ENCODE measurements at regions not wholly inside any gene's neighbourhood (a gene's known extent, or its start where the extent isn't known, plus 50 kb on each side); places are given as distances from the start of the nearest gene placed in this dataset.
"Not testable (repeated sequence)": the region's sequence is repeated elsewhere in the genome, so short reads cannot be mapped to it uniquely, and the experiment has no call there.

DNA sequence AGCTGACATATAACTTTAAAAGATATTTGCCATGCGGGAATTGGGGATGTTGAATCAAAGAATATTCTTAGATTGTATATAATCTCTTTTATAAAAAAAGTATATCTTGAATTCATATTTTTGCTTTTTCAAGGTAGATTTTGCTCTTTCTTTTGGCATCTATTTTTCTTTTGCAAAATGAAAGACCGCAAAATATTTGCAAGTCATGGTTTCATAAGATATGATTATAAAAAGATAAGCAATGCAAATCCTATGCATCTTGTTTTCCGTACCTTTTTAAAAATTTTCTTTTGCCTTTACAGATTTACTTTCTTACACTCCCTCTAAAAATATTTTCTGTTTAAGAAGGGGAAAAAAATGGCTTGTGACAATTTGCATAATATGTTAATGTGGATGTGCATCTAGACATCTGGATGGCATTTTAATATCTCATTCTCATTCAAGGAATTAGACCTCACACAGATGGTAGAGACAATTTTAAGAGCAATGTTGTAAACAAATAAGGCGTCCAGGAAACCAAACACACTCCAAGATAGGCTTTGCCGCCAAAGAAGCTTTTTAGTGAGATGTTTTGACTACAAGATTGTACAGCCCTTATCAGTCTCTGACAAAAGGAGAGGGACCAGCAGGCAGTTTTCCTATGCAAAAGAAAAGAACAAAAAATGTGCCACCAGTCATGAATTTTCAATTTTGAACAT, 371.1 kb downstream of the CHL1 start:
- no peaks in the 10 kb centered on the region for H3K79me2 ChIP-seq (ENCODE audit: control insufficient read depth, insufficient read depth, low read length, unreplicated experiment)
- H3K36me3 ChIP-seq (ENCODE audit: insufficient read depth, low read length): no peaks in the 10 kb centered on the region
- H3K27ac ChIP-seq (ENCODE audit: low read depth, low read length): no peak overlapping the region
- H3K4me1 ChIP-seq (ENCODE audit: control insufficient read depth, insufficient read depth, low read length, unreplicated experiment): no peaks in the 10 kb centered on the region
- no peak overlapping the region for H3K4me3 ChIP-seq (ENCODE audit: low read depth, low read length)
- no peak overlapping the region for H2AFZ ChIP-seq (ENCODE audit: low read length, unreplicated experiment)
- H3K27me3 ChIP-seq (ENCODE audit: insufficient read depth, low read length): no peaks in the 10 kb centered on the region

DNA sequence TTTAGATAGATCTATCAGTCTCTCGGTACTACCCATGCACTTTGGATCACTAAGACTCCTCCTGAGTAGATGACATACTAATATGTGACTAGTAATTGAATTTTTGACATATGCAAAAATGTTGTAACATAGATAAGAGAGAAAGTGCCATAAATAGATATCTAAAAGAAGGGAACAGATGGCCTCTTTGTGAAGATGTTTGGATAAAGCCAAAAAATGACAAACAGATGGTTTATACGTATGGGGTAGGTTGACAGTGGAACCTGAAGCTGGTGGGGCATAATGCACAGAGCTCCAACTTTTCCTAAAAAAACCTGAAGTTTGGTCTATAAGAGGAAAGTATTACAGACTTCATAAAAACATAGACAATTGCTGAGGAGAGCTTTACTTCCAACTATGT, 383.0 kb downstream of the CHL1 start:
- H3K4me1 ChIP-seq (ENCODE audit: control insufficient read depth, insufficient read depth, low read length, unreplicated experiment); H3K27ac ChIP-seq (ENCODE audit: low read depth, low read length); H3K27me3 ChIP-seq (ENCODE audit: insufficient read depth, low read length); H3K79me2 ChIP-seq (ENCODE audit: control insufficient read depth, insufficient read depth, low read length, unreplicated experiment); H3K4me3 ChIP-seq (ENCODE audit: low read depth, low read length); H3K36me3 ChIP-seq (ENCODE audit: insufficient read depth, low read length); H2AFZ ChIP-seq (ENCODE audit: low read length, unreplicated experiment): not testable (repeated sequence)

DNA sequence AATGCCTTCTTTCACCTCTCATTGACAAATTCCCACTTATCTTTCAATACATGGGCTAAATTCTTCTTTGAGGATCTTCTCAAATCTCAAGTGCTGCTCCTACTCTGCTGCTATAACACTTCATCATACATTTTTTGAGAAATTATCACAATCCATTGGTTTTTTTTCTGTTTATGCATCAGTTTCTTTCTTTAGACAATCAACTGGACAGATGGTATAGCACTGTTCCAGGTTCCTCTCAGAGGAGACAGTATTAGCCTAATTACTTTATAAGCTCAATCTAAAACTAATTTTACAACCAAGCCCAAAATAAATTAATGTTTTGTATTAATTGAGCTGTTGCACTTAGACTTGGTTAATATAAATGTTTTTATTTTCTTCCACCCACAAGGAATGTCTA, 392.5 kb downstream of the CHL1 start:
- not testable (repeated sequence) for H2AFZ ChIP-seq (ENCODE audit: low read length, unreplicated experiment); H3K4me3 ChIP-seq (ENCODE audit: low read depth, low read length); H3K79me2 ChIP-seq (ENCODE audit: control insufficient read depth, insufficient read depth, low read length, unreplicated experiment); H3K36me3 ChIP-seq (ENCODE audit: insufficient read depth, low read length); H3K27ac ChIP-seq (ENCODE audit: low read depth, low read length); H3K27me3 ChIP-seq (ENCODE audit: insufficient read depth, low read length); H3K4me1 ChIP-seq (ENCODE audit: control insufficient read depth, insufficient read depth, low read length, unreplicated experiment)

DNA sequence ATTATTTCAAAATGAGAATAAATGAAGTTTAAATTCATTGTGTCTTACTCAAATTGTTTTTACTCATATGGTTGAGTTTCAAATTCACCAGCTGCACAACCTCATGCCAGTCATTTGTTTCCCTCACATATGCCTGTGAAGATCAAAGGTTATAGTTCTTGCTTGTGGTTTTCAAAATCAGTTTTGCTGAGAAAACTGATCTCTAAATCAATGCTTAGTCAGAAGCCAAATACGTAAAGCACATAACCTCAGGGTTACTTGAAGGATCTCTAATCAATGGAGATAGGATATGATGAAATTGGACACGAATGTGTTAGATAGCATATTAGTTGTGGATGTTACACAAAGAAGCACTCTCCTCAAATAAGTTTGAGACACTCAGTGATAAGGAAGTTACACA, 400.7 kb downstream of the CHL1 start:
- H2AFZ ChIP-seq (ENCODE audit: low read length, unreplicated experiment); H3K36me3 ChIP-seq (ENCODE audit: insufficient read depth, low read length); H3K4me3 ChIP-seq (ENCODE audit: low read depth, low read length); H3K4me1 ChIP-seq (ENCODE audit: control insufficient read depth, insufficient read depth, low read length, unreplicated experiment); H3K27me3 ChIP-seq (ENCODE audit: insufficient read depth, low read length); H3K27ac ChIP-seq (ENCODE audit: low read depth, low read length); H3K79me2 ChIP-seq (ENCODE audit: control insufficient read depth, insufficient read depth, low read length, unreplicated experiment): not testable (repeated sequence)

DNA sequence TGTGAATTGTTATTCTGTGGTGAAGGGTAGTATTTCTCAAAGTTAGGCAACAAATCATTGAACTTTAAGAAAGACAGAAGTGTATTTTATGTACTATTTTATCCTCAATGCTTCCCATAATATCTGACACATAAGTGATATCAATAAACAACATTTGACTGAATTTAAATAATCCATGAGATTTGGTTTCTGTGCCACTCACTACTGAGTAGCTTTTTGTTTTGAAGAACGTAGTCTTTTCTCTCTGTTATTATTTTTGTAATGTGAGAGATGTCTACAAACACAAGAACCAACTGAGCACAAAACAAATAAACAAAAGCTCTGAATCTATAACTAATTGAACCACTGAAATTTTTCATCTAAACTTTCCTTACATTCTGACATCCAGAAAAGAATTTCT, 401.2 kb downstream of the CHL1 start:
- H2AFZ ChIP-seq (ENCODE audit: low read length, unreplicated experiment); H3K79me2 ChIP-seq (ENCODE audit: control insufficient read depth, insufficient read depth, low read length, unreplicated experiment); H3K36me3 ChIP-seq (ENCODE audit: insufficient read depth, low read length); H3K27ac ChIP-seq (ENCODE audit: low read depth, low read length); H3K4me1 ChIP-seq (ENCODE audit: control insufficient read depth, insufficient read depth, low read length, unreplicated experiment); H3K4me3 ChIP-seq (ENCODE audit: low read depth, low read length); H3K27me3 ChIP-seq (ENCODE audit: insufficient read depth, low read length): not testable (repeated sequence)

DNA sequence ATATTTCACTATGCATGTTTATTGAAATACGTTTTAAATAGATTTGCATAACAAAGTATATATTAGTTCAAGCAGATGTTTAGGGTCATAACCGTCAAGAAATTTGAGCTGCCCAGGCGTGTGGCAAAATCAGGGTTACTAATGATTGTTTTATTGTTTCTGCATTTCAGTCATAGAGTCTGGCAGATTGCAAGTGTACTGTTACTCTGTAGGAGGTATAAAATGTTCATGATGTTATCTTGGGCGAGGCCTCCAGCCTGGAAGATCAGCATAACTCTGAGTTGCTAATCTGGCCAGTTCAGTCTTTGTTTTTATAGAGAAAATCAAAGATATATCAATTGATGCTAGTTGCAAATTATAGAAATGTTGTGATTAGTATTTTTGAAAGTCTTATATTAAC, 410.9 kb downstream of the CHL1 start:
- not testable (repeated sequence) for H2AFZ ChIP-seq (ENCODE audit: low read length, unreplicated experiment); H3K27me3 ChIP-seq (ENCODE audit: insufficient read depth, low read length); H3K27ac ChIP-seq (ENCODE audit: low read depth, low read length); H3K4me3 ChIP-seq (ENCODE audit: low read depth, low read length); H3K79me2 ChIP-seq (ENCODE audit: control insufficient read depth, insufficient read depth, low read length, unreplicated experiment); H3K4me1 ChIP-seq (ENCODE audit: control insufficient read depth, insufficient read depth, low read length, unreplicated experiment); H3K36me3 ChIP-seq (ENCODE audit: insufficient read depth, low read length)

DNA sequence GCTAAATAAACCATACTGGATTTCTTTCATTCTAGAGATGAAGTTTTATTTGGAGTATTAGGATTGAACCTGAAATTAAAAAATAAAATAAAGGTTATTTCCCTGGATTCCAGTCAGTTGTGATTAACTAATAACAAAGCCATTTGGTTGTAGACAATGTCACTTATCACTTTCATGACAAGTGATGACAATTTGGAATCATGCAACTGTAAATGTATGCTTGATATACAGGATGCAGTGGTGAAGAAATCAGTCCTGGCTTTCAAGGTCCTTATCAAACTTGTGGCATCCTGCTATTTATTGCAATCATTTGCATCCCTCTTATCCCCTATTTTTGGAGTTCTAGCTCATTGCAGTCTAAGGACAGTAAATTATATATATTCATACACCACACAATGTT, 425.2 kb downstream of the CHL1 start:
- H2AFZ ChIP-seq (ENCODE audit: low read length, unreplicated experiment): no peak overlapping the region
- H3K4me1 ChIP-seq (ENCODE audit: control insufficient read depth, insufficient read depth, low read length, unreplicated experiment): no peaks in the 10 kb centered on the region
- no peak overlapping the region for H3K27ac ChIP-seq (ENCODE audit: low read depth, low read length)
- no peak overlapping the region for H3K4me3 ChIP-seq (ENCODE audit: low read depth, low read length)
- no peaks in the 10 kb centered on the region for H3K36me3 ChIP-seq (ENCODE audit: insufficient read depth, low read length)
- no peaks in the 10 kb centered on the region for H3K79me2 ChIP-seq (ENCODE audit: control insufficient read depth, insufficient read depth, low read length, unreplicated experiment)
- no peaks in the 10 kb centered on the region for H3K27me3 ChIP-seq (ENCODE audit: insufficient read depth, low read length)

DNA sequence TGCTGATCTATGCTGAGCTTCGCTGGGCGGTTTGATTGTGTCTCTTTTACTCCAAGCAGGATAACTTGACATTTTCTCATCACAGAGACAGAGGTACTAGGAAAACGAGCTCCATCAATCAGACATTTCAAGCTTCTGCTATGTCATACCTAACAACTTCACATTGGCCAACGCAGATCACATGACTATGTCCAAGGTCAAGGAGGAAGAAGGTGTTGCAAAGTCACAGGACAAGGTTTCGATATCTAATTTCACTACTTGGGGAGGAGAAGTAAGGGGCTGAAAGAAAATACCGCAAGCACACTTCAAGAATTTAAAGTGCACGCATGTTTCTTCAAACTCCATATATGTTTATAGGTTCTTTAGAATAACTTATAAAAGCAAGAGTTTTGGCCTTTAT, 425.8 kb downstream of the CHL1 start:
- Histone ChIP-seq H3K4me3 (ENCODE audit: low read depth, low read length) (no peak overlapping the region), H3K4me1 (ENCODE audit: control insufficient read depth, insufficient read depth, low read length, unreplicated experiment) (no peaks in the 10 kb centered on the region), H2AFZ (ENCODE audit: low read length, unreplicated experiment) (no peak overlapping the region), H3K36me3 (ENCODE audit: insufficient read depth, low read length) (no peaks in the 10 kb centered on the region), H3K27me3 (ENCODE audit: insufficient read depth, low read length) (no peaks in the 10 kb centered on the region), H3K79me2 (ENCODE audit: control insufficient read depth, insufficient read depth, low read length, unreplicated experiment) (no peaks in the 10 kb centered on the region), H3K27ac (ENCODE audit: low read depth, low read length) (no peak overlapping the region)

DNA sequence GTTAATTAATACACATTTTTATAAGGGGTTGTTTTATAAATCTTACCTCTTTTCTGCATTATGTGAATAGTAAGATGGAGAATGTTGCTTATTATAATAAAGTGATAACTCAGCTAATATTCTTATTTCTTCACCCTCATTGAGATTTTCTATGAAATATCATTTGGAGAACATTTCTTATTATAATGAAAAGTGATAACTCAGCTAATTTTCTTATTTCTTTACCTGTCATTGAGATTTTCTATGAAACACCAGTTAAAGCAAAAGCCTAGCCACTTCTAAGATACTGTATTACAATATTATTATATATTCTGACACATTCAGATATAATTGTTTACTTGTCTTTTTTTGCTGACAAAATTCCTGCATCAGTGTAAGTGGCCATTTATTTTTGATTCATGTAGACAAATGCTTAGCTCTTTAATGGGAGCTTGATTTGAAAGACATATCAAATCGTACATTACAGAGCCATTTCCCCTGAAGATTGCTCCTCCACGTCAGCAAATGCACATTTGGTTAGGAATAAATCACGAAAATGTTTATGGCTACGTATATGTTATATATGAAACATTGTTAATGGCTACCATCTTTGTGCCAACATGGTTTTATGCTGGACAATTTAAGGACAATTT, 427.5 kb downstream of the CHL1 start:
- Histone ChIP-seq H2AFZ (ENCODE audit: low read length, unreplicated experiment) (no peak overlapping the region), H3K4me1 (ENCODE audit: control insufficient read depth, insufficient read depth, low read length, unreplicated experiment) (no peaks in the 10 kb centered on the region), H3K27me3 (ENCODE audit: insufficient read depth, low read length) (no peaks in the 10 kb centered on the region), H3K79me2 (ENCODE audit: control insufficient read depth, insufficient read depth, low read length, unreplicated experiment) (no peaks in the 10 kb centered on the region), H3K4me3 (ENCODE audit: low read depth, low read length) (no peak overlapping the region), H3K36me3 (ENCODE audit: insufficient read depth, low read length) (no peaks in the 10 kb centered on the region), H3K27ac (ENCODE audit: low read depth, low read length) (no peak overlapping the region)

DNA sequence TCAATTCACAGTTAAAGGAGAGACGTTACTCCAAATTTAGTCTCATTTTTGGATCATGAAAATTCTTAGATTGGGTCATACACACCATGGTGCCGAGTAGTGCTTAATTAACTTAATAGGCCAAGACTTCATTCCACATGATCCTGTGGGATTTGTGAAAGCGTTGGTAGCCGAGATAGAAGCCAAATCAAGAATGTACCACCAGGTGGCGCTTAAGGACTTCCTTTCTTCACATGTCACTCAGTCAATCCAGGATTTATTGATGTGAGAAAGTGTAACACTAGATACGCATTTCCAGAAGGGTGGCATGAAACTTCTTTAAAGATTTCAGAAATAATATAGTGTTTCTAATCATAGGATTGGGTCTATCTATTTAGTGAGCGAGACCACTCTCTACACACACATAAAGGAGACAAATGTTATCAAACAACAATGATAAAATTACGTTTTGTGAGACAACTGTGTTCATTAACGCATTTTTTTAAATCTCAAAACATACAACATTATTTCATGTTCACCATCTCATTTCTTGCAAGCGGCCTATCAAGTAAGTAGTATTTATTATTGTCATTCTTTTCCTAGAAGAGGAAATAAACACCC, 436.1 kb downstream of the CHL1 start:
- Histone ChIP-seq H3K27ac (ENCODE audit: low read depth, low read length) (no peak overlapping the region), H3K36me3 (ENCODE audit: insufficient read depth, low read length) (no peaks in the 10 kb centered on the region), H3K4me3 (ENCODE audit: low read depth, low read length) (no peak overlapping the region)

DNA sequence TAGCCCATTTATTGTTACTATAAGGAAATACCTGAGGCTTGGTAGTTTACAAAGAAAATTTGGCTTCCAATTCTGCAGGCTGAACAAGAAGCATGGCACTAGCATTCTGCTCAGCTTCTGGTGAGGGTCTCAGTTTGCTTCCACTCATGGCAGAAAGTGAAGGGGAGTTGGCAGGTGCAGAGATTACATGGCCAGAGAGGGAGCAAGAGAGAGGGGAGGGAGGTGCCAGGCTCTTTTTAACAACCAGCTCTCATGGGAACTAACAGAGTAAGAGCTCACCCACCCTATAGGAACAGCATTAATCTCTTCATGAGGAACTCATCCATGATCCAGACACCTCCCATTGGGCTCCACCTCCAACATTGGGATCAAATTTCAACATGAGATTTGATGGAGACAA, 437.9 kb downstream of the CHL1 start:
- H3K27ac ChIP-seq (ENCODE audit: low read depth, low read length): no peak overlapping the region

More for the DNA sequence above, 436.1 kb downstream of the CHL1 start:
- Histone ChIP-seq H3K4me1 (ENCODE audit: control insufficient read depth, insufficient read depth, low read length, unreplicated experiment) (no peaks in the 10 kb centered on the region), H3K79me2 (ENCODE audit: control insufficient read depth, insufficient read depth, low read length, unreplicated experiment) (no peaks in the 10 kb centered on the region), H2AFZ (ENCODE audit: low read length, unreplicated experiment) (no peak overlapping the region), H3K27me3 (ENCODE audit: insufficient read depth, low read length) (peaks cover 3% of the 10 kb centered on the region; the same call in 1 of the 2 replicates)

More for the DNA sequence above, 437.9 kb downstream of the CHL1 start:
- Histone ChIP-seq H3K79me2 (ENCODE audit: control insufficient read depth, insufficient read depth, low read length, unreplicated experiment) (no peaks in the 10 kb centered on the region), H3K36me3 (ENCODE audit: insufficient read depth, low read length) (no peaks in the 10 kb centered on the region), H2AFZ (ENCODE audit: low read length, unreplicated experiment) (no peak overlapping the region), H3K27me3 (ENCODE audit: insufficient read depth, low read length) (peaks cover 3% of the 10 kb centered on the region; the same call in 1 of the 2 replicates), H3K4me1 (ENCODE audit: control insufficient read depth, insufficient read depth, low read length, unreplicated experiment) (no peaks in the 10 kb centered on the region), H3K4me3 (ENCODE audit: low read depth, low read length) (no peak overlapping the region)

Data from ACC112 (cell line).